Liver (tissue), 8 donors: ENCODE measurements at regions not wholly inside any gene's neighbourhood (a gene's known extent, or its start where the extent isn't known, plus 50 kb on each side); places are given as distances from the start of the nearest gene placed in this dataset.

Experiments
- DNase-seq: peaks from one replicate; pipeline ENCODE4 v3.0.0-alpha.2; 2017; ENCODE audit warnings: low spot score
- H3K27ac ChIP-seq, 2 donors: one replicate each; pipeline ENCODE4 v1.7.0; 2013; ENCODE audit warnings: inconsistent platforms in 2 of 2, low read length in 2 of 2, control low read depth in 1 of 2, low read depth in 1 of 2, mild to moderate bottlenecking in 1 of 2
- H3K27me3 ChIP-seq, 4 donors: one replicate each; pipeline versions ENCODE4 v1.6.1 to v1.7.0; 2013; ENCODE audit warnings: low read length in 3 of 4, inconsistent platforms in 1 of 4, mild to moderate bottlenecking in 1 of 4, moderate library complexity in 1 of 4; ENCODE audit not compliant: control insufficient read depth in 4 of 4, insufficient read depth in 4 of 4
- H3K36me3 ChIP-seq, 4 donors: one replicate each; pipeline versions ENCODE4 v1.6.1 to v1.7.0; 2013; ENCODE audit warnings: low read length in 3 of 4, mild to moderate bottlenecking in 3 of 4, low read depth in 1 of 4, moderate library complexity in 1 of 4; ENCODE audit not compliant: control insufficient read depth in 4 of 4, insufficient read depth in 3 of 4
- H3K4me1 ChIP-seq, 4 donors: one replicate each; pipeline versions ENCODE4 v1.6.1 to v1.7.0; 2013; ENCODE audit warnings: low read length in 3 of 4, mild to moderate bottlenecking in 3 of 4, moderate library complexity in 1 of 4; ENCODE audit not compliant: control insufficient read depth in 4 of 4, insufficient read depth in 4 of 4
- H3K4me3 ChIP-seq, 3 donors: one replicate each; pipeline versions ENCODE4 v1.6.1 to v1.7.0; 2013; ENCODE audit warnings: low read length in 3 of 3, control low read depth in 1 of 3, low read depth in 1 of 3, mild to moderate bottlenecking in 1 of 3
- H3K9ac ChIP-seq, 2 donors: one replicate each; pipeline ENCODE4 v1.7.0; 2013; ENCODE audit warnings: low read length in 2 of 2, mild to moderate bottlenecking in 2 of 2, moderate library complexity in 2 of 2, control low read depth in 1 of 2, low read depth in 1 of 2
- H3K9me3 ChIP-seq, 4 donors: one replicate each; pipeline versions ENCODE4 v1.6.1 to v1.7.0; 2013; ENCODE audit warnings: low read length in 3 of 4; ENCODE audit not compliant: control insufficient read depth in 4 of 4
- CTCF ChIP-seq: fragments of 150-350 bp; IDR thresholded peaks from 2 replicates; pipeline ENCODE4 v1.5.1; 2017; ENCODE audit warnings: improper control_type of control experiment, low read depth, low read length; ENCODE audit not compliant: missing input control
- EGR1 ChIP-seq, 2 donors: IDR thresholded peaks; 2 replicates each; pipeline ENCODE4 v1.6.1; 2016 to 2018; ENCODE audit warnings: antibody characterized with exemption in 2 of 2, low read depth in 2 of 2
- FOXA1 ChIP-seq: IDR thresholded peaks from 2 replicates; pipeline ENCODE4 v1.6.1; 2016; ENCODE audit warnings: antibody characterized with exemption
- FOXA2 ChIP-seq: IDR thresholded peaks from 2 replicates; pipeline ENCODE4 v1.6.1; 2016; ENCODE audit warnings: antibody characterized with exemption
- GABPA ChIP-seq, 2 donors: IDR thresholded peaks in 1 of 2; conservative IDR thresholded peaks in 1 of 2; 2 replicates each; pipeline ENCODE4 v1.6.1; 2016; ENCODE audit warnings: antibody characterized with exemption in 2 of 2, mild to moderate bottlenecking in 1 of 2, moderate library complexity in 1 of 2
- HNF4A ChIP-seq, 2 donors: conservative IDR thresholded peaks; 2 replicates each; pipeline ENCODE4 v1.6.1; 2016; ENCODE audit warnings: antibody characterized with exemption in 2 of 2, mild to moderate bottlenecking in 2 of 2
- HNF4G ChIP-seq: IDR thresholded peaks from 2 replicates; pipeline ENCODE4 v1.6.1; 2016; ENCODE audit warnings: antibody characterized with exemption
- MAX ChIP-seq: IDR thresholded peaks from 2 replicates; pipeline ENCODE4 v1.6.1; 2016; ENCODE audit warnings: antibody characterized with exemption
- NR2F2 ChIP-seq: IDR thresholded peaks from 2 replicates; pipeline ENCODE4 v1.6.1; 2016; ENCODE audit warnings: antibody characterized with exemption
- RXRA ChIP-seq, 2 donors: IDR thresholded peaks; 2 replicates each; pipeline ENCODE4 v1.6.1; 2017 to 2018; ENCODE audit warnings: antibody characterized with exemption in 2 of 2, mild to moderate bottlenecking in 1 of 2
- SP1 ChIP-seq: IDR thresholded peaks from 2 replicates; pipeline ENCODE4 v1.6.1; 2018; ENCODE audit warnings: antibody characterized with exemption, mild to moderate bottlenecking
- TAF1 ChIP-seq: conservative IDR thresholded peaks from 2 replicates; pipeline ENCODE4 v1.6.1; 2016; ENCODE audit warnings: antibody characterized with exemption, mild to moderate bottlenecking
- YY1 ChIP-seq: IDR thresholded peaks from 2 replicates; pipeline ENCODE4 v1.6.1; 2016; ENCODE audit warnings: antibody characterized with exemption, mild to moderate bottlenecking
- ZBTB33 ChIP-seq: IDR thresholded peaks from 2 replicates; pipeline ENCODE4 v1.6.1; 2016; ENCODE audit warnings: antibody characterized with exemption
- WGBS: extraction: QIAGEN DNeasy Blood & Tissue Kit; methylation state at CpG from one replicate; pipeline ENCODE4 v1.1.7; 2013; 5-methylcytosine and 5-hydroxymethylcytosine counted together
- TF ChIP-seq, protein P1 (sequence below): IDR thresholded peaks from 2 replicates; pipeline ENCODE4 v1.6.1; 2016; ENCODE audit warnings: antibody characterized with exemption, mild to moderate bottlenecking
- TF ChIP-seq, protein P2 (sequence below): IDR thresholded peaks from 2 replicates; pipeline ENCODE4 v1.6.1; 2016; ENCODE audit warnings: antibody characterized with exemption
- donor health status: healthy.
- donor health status: healthy.
- donor health status: healthy.
- donor health status: healthy.
- donor health status: healthy.

GRCh38 chr12:38490073-38490472 lies 173.5 kb downstream of the ALG10B start:
- H3K36me3 ChIP-seq: no peaks in the 10 kb centered on the region
- H3K27ac ChIP-seq: no peak overlapping the region
- H3K9ac ChIP-seq: no peak overlapping the region
- H3K27me3 ChIP-seq: no peaks in the 10 kb centered on the region
- no peaks in the 10 kb centered on the region for H3K9me3 ChIP-seq
- TF ChIP-seq, protein P1, sequence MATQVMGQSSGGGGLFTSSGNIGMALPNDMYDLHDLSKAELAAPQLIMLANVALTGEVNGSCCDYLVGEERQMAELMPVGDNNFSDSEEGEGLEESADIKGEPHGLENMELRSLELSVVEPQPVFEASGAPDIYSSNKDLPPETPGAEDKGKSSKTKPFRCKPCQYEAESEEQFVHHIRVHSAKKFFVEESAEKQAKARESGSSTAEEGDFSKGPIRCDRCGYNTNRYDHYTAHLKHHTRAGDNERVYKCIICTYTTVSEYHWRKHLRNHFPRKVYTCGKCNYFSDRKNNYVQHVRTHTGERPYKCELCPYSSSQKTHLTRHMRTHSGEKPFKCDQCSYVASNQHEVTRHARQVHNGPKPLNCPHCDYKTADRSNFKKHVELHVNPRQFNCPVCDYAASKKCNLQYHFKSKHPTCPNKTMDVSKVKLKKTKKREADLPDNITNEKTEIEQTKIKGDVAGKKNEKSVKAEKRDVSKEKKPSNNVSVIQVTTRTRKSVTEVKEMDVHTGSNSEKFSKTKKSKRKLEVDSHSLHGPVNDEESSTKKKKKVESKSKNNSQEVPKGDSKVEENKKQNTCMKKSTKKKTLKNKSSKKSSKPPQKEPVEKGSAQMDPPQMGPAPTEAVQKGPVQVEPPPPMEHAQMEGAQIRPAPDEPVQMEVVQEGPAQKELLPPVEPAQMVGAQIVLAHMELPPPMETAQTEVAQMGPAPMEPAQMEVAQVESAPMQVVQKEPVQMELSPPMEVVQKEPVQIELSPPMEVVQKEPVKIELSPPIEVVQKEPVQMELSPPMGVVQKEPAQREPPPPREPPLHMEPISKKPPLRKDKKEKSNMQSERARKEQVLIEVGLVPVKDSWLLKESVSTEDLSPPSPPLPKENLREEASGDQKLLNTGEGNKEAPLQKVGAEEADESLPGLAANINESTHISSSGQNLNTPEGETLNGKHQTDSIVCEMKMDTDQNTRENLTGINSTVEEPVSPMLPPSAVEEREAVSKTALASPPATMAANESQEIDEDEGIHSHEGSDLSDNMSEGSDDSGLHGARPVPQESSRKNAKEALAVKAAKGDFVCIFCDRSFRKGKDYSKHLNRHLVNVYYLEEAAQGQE: no peak
- TF ChIP-seq GABPA (IDR thresholded peaks at IDR 0.05 in 1 of 2, conservative IDR thresholded peaks at IDR 0.05 in 1 of 2) (no peak), FOXA2 (no peak), MAX (no peak), HNF4A (conservative IDR thresholded peaks at IDR 0.05) (no peak), YY1 (no peak), SP1 (no peak), TAF1 (no peak)
- TF ChIP-seq, protein P2, sequence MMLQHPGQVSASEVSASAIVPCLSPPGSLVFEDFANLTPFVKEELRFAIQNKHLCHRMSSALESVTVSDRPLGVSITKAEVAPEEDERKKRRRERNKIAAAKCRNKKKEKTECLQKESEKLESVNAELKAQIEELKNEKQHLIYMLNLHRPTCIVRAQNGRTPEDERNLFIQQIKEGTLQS: no peak
- 56% methylated on average over 5 of the region's 5 CpGs for WGBS
- H3K4me3 ChIP-seq: no peak overlapping the region
- no peaks in the 10 kb centered on the region for H3K4me1 ChIP-seq
- DNase-seq: no peak

GRCh38 chr12:38490941-38491340 lies 174.4 kb downstream of the ALG10B start:
- Histone ChIP-seq H3K27ac (no peak overlapping the region), H3K9ac (no peak overlapping the region), H3K9me3 (no peaks in the 10 kb centered on the region), H3K4me1 (no peaks in the 10 kb centered on the region), H3K4me3 (no peak overlapping the region), H3K27me3 (no peaks in the 10 kb centered on the region), H3K36me3 (no peaks in the 10 kb centered on the region)
- no peak for TF ChIP-seq NR2F2
- TF ChIP-seq RXRA (IDR thresholded peaks at IDR 0.05): no peak
- no peak for TF ChIP-seq EGR1 (IDR thresholded peaks at IDR 0.05; ENCODE audit: low read depth in 2 of 2)
- DNase-seq: no peak
- WGBS: 26% methylated on average over 1 of the region's 1 CpG

- H3K4me1 ChIP-seq: no peaks in the 10 kb centered on the region
- no peaks in the 10 kb centered on the region for H3K27me3 ChIP-seq
- no peaks in the 10 kb centered on the region for H3K36me3 ChIP-seq
- no peak overlapping the region for H3K27ac ChIP-seq
- no peak overlapping the region for H3K9ac ChIP-seq
- 71% methylated on average over 4 of the region's 4 CpGs for WGBS
- H3K9me3 ChIP-seq: peaks cover 0 to 2% (median 0%) of the 10 kb centered on the region in 4 donors
- H3K4me3 ChIP-seq: no peak overlapping the region
- no peak for DNase-seq
- TF ChIP-seq, protein P2: no peak
- TF ChIP-seq CTCF (no peak), FOXA1 (no peak), EGR1 (IDR thresholded peaks at IDR 0.05; ENCODE audit: low read depth in 2 of 2) (no peak), NR2F2 (no peak), ZBTB33 (no peak), RXRA (IDR thresholded peaks at IDR 0.05) (no peak), SP1 (no peak), YY1 (no peak), HNF4G (no peak), GABPA (IDR thresholded peaks at IDR 0.05 in 1 of 2, conservative IDR thresholded peaks at IDR 0.05 in 1 of 2) (no peak), FOXA2 (no peak)
- TF ChIP-seq, protein P1: no peak
These were observed 184.9 kb downstream of the ALG10B start for GRCh38 chr12:38501481-38501880.
